RCC 7860 (cell line): ENCODE measurements at regions not wholly inside any gene's neighbourhood (a gene's known extent, or its start where the extent isn't known, plus 50 kb on each side); places are given as distances from the start of the nearest gene placed in this dataset.
"Not testable (repeated sequence)": the region's sequence is repeated elsewhere in the genome, so short reads cannot be mapped to it uniquely, and the experiment has no call there.

Source experiments
- DNase-seq: peaks from one replicate; pipeline ENCODE4 v3.0.0-alpha.2; 2015; ENCODE audit warnings: low spot score
- FAIRE-seq: peaks from 2 replicates; lab custom pipeline; 2012; peaks lifted over from hg19 to GRCh38; lab: Jason Lieb, UNC

DNA sequence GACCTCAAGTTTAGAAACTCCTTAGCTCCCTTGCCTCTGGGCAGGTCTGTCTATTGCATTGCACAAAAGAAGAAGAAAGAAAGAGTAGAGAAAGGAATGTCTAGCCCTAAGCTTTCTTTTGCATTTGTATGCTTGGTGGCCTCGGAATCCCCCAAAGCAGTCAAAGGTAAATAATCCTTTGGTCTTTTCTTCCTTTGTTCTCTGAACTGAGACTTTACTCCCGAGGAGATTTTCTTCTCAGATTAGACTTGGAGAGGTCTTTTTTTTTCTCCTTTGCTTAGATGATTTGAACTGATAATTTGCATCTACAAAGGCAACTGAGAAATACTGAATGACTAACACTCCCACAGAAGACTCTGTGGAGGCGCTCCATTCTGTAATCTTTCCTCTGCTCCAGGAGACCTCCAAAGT lies 93.2 kb downstream of the AKR1D1 start:
- FAIRE-seq (no peak), DNase-seq (no peak)

DNA sequence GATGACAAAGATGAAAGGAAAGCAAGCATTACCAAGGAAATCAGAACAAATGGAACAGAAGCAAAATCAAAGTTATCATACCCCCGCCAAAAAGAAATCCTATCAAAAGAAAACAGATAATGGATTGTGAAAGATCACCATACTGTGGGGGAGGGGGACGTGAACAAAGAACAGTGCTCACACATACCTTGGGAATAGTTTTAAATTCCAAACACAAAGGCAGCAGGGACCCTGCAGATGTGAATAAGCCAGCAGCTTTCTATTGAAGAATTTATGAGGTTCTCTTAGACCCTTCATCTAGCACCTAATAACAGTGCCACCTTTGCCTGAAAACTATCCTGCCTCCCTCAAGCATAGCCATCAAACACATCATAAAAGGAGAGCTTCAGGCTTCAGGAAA lies 94.0 kb downstream of the AKR1D1 start:
- FAIRE-seq (no peak), DNase-seq (no peak)

DNA sequence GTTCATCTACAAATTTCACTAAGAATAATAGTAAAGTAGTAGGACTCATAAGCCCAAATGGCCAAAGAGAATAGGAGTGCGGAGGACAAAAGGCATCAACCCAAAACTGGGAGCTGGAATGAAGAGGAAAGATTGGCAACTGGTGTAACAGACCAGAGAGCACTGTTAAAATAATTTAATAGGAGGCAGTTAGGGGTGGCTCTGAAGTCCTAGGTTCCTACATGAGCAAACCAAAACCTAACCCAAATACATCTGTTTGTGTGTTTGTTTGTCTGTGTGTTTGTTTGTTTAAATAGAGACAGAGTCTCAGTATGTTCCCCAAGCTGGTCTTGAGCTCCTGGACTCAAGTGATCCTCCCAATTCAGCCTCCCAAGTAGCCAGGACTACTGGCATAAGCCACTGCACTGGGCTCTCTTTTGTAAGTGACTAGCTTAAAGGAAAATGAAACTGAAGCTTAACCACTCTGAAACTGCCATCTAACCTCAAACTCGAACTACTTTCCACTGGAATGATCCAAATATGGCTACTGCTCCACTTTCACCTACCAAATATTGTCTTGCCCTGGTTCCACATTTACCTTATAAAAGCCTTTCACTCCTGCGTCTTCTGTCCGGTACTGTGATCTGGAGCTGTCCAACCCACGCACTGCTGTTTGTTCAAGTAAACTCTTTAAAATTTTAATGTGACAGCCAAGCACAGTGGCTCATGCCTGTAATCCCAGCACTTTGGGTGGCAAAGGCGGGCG lies 94.9 kb downstream of the AKR1D1 start:
- DNase-seq, result no peak
- FAIRE-seq, result no peak

DNA sequence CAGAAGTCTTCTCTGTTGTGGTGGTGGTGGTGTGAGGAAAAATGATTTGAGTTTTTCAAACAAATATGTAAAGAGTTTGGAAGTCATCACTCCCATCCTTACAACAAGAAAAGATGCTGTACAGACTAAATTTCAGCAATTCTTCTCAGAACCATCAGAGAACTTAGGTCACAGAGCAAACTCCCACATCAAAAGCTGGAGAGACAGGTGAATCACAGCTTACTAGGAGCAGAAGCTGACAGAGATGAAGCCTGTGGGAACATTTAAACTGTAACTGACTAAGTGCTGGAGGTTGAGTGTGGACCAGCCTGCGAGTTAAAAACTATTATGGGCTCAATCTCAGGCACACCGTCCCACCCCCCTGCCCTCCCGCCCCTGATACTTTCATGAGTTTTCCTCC lies 97.3 kb downstream of the AKR1D1 start:
- FAIRE-seq (no peak), DNase-seq (no peak)

DNA sequence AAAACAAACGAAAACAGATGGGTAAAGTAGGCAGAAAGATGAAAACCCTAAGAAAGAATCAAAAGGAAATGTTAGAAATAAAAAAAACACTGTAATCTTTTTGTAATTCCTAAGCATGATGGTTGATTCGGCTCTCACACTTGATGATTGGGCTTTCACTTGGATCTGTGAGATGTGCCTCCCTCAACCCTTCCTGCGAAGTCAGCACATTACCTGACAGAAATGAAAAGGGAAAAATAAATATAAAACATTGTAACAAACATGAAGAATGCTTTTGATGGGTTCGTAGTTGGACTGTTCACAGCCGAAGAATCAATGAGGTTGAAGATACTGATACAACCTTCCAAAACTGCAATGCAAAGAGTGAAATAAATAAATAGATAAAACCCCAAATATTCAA lies 99.8 kb downstream of the AKR1D1 start:
- no peak for DNase-seq
- no peak for FAIRE-seq

DNA sequence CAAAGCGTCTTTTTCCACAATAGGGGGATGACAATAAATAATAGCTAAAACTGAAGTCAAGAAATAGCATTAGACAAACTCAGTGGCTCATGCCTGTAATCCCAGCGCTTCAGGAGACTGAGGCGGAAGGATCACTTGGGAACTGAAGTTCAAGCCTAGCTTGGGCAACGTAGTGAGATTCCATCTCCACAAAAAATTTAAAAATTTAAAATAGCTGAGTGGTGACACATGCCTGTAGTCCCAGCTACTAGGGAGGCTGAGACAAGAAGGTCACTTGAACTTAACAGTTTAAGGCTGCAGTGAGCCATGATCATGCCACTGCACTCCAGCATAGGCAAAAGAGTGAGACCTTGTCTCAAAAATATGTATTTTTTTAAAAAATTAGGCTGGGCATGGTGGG lies 107.9 kb downstream of the AKR1D1 start:
- DNase-seq (no peak), FAIRE-seq (no peak)

DNA sequence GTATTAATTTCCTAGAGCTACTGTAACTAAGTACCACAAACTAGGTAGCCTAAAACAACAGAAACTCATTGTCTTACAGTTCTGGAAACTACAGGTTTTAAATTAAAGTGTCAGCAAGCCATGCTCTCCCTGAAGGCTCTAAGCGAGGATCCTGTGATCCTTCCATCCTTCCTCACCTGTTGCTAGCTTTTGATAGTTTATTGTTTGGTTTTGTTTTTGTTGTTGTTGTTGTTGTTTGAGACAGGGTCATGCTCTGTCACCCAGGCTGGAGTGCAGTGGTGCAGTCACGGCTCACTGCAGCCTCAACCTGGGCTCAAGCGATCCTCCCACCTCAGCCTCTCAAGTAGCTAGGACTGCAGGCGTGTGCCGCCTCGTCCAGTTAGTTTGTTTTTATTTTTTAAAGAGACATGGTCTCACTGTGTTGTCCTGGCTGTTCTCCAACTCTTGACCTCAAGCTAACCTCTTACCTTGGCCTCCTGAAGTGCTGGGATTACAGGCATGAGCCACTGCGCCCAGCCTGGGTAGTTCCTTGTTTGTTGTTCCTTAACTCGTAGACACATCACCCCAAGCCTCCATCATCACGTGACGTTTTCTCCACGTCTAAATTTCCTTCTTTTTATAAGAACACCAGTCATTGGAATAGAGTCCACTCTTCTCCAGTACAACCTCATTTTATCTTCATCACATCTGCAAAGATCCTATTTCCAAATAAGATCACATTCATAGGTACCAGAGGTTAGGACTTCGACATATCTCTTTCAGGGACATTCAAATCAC lies 109.1 kb downstream of the AKR1D1 start:
- FAIRE-seq (no peak), DNase-seq (no peak)

- FAIRE-seq, result peak; percentile 99
- DNase-seq, result peak; percentile 99
Measured at GRCh38 chr7:138186951-138187351, 110.7 kb downstream of the AKR1D1 start.

DNA sequence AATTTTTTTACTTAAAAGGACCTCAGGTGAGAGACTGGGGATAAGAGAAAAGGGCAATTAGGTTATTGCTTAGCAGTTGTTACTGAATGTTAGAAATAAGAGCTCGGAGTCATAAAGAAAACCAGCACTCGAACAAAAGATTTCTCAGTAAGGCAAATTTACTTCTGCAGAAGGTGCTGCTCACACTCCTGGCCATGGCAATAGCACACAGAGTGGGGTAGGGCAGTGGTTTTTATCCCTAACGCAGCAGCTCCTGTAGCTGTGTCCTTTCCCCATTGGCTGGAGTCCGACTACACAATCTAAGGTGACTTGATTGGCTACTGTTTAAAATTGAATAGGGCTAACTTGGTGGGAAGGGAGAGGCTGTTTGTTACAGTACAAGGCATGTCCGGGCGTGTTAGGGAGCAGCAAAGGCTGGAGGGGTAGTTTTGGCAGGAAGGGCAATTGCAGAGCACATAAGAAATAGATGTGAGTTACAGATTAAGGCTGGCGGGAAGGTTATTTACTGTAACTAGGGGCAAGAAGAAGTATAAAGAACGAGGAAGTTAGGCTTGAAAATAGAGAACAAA lies 112.1 kb downstream of the AKR1D1 start:
- FAIRE-seq, result no peak
- no peak for DNase-seq

DNA sequence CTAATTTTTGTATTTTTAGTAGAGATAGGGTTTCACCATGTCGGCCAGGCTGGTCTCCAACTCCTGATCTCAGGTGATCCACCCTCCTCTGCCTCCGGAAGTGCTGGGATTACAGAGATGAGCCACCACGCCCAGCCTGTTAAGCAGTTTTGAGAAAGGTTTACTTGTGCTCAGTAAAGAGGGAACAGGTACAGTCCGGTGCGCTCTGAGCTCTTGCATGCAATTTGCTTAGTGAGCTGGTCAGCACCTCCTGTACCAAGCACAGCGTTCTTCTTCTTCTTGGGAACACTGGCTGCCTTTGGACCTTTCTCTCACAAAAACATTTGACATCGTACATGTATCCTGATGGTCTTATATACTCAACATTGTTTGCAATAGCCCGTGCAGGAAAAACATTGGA lies 118.3 kb downstream of the AKR1D1 start:
- no peak for FAIRE-seq
- no peak for DNase-seq

DNA sequence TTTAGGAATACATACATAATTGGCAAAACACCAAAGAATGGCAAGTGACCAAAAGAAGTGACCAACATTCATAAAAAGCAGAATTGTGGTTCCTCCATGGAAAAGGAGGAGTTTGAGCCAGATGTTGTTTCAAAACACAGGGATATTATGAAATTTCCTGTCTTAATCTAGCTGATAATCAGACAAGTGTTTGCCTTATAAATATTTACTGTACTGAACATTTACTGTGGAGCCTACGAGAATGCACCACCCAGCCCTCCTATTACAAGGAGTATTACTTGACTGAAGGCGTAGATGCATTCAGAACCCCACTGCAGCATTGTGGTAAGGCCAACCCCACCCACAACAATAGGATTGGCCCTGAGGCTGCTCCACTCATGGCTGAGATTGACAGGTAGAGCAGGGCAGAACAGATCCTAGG lies 118.9 kb downstream of the AKR1D1 start:
- no peak for DNase-seq
- no peak for FAIRE-seq

- not testable (repeated sequence) for DNase-seq, FAIRE-seq
Measured at GRCh38 chr7:138196503-138196946, 120.3 kb downstream of the AKR1D1 start.

- DNase-seq, result no peak
Measured at GRCh38 chr7:138196971-138197896, 121.0 kb downstream of the AKR1D1 start.

DNA sequence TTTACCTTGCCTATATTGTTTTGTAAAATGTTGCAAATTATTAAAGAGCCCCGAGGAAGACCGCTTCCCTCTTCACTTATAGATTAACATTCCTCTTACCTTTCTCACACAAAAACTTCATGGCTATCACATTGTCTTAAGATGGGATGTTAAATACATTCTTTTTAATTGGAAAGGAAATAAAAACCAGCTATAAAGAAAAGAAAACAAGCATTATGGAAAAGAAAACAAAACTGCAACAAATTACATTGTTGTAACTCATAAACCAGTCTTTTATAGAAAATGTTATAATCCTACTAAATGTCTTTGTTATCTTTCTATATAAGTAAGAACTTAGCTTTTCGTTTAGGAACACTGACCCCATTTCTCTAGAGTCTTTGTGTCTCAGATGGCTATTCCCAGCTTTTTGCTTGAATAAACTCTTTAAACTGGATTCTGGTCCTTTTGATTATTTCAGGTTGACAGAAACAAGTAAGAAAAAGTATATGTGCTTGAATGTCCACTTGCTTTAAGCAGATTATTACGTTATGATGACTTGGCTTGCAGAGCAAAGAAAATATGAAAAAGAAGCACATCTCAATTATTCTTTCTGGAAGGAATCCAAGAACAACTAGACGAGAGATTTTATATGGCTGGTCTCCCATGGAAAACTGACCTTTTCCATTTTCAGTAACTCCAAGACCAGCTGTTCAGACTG lies 128.2 kb downstream of the AKR1D1 start:
- FAIRE-seq, result no peak
- no peak for DNase-seq

More at GRCh38 chr7:138196971-138197896, 121.0 kb downstream of the AKR1D1 start:
- FAIRE-seq, result no peak

GRCh38 chr7:138204982-138205298 lies 128.7 kb downstream of the AKR1D1 start:
- no peak for DNase-seq
- FAIRE-seq, result no peak

GRCh38 chr7:138205614-138206150 lies 129.4 kb downstream of the AKR1D1 start:
- no peak for DNase-seq
- no peak for FAIRE-seq

DNA sequence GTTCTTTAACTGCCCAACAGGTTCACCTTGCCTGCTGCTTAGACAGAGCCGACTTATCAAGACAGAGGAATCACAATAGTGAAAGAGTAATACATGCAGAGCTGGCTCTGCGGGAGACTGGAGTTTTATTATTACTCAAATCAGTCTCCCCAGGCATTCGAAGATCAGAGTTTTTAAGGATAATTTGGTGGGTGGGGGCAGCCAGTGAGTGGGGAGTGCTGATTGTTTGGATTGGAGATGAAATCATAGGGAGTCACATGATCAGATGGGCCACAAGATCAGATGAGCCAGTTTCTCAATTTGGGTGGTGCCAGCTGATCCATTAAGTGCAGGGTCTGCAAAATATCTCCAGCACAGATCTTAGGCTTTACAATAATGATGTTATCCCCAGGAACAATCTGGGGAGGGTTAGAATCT lies 131.3 kb downstream of the AKR1D1 start:
- FAIRE-seq (no peak), DNase-seq (no peak)

- no peak for FAIRE-seq
- no peak for DNase-seq
Measured at GRCh38 chr7:138208142-138208570, 131.9 kb downstream of the AKR1D1 start.

DNA sequence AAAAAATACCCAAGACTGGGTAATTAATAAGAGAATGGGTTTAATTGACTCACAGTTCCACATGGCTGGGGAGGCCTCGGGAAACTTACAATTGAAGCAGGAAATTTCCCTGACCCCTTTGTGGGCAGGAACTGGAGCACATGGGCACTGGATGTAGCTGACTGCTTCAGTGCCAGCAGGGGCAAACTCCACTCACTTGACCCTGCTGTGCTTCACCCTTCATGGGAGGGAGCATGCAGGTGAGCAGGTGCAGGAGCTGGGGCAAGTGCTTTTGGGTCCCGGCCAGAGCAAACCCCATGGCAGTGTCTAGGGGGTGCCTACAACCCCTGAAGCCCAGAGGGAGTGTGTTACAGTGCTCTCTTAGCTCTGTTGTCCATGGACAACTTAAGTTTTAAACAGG lies 132.6 kb downstream of the AKR1D1 start:
- no peak for FAIRE-seq
- no peak for DNase-seq

GRCh38 chr7:138212314-138212713 lies 136.1 kb downstream of the AKR1D1 start:
- no peak for DNase-seq
- no peak for FAIRE-seq
